H1 (cell line): ENCODE measurements at regions not wholly inside any gene's neighbourhood (a gene's known extent, or its start where the extent isn't known, plus 50 kb on each side); places are given as distances from the start of the nearest gene placed in this dataset.

Experiments used
- CTCF ChIA-PET: fragments of 300-600 bp; sonication (Branson Sonifier 250); formaldehyde crosslinking; loops from one replicate; lab custom pipeline; 2021; ENCODE audit not compliant: partially characterized antibody; lab: Charles Lee
- POLR2A ChIA-PET: fragments of 300-600 bp; sonication (Branson Sonifier 250); formaldehyde crosslinking; loops from one replicate; lab custom pipeline; 2021; ENCODE audit warnings: inconsistent platforms; ENCODE audit not compliant: partially characterized antibody; lab: Charles Lee
- DNase-seq, 2 experiments: peaks; one replicate each; pipeline versions ENCODE4 v3.0.0 to v3.0.0-alpha.2; 2010 to 2022; ENCODE audit warnings: low spot score in 2 of 2, low read depth in 1 of 2, mixed read lengths in 1 of 2
- FAIRE-seq: peaks from 2 replicates; lab custom pipeline; 2011; peaks lifted over from hg19 to GRCh38; lab: Jason Lieb, UNC
- H2AFZ ChIP-seq: 2 replicates; pipeline ENCODE4 v1.8.1; 2012; ENCODE audit warnings: low read length, inconsistent platforms
- H2AK5ac ChIP-seq: 2 replicates; pipeline ENCODE4 v1.6.1; 2013; ENCODE audit warnings: low read depth, low read length
- H2BK120ac ChIP-seq: replicated peaks from 2 replicates; pipeline ENCODE3; 2013; ENCODE audit warnings: low read depth, low read length, inconsistent platforms
- H2BK12ac ChIP-seq: 2 replicates; pipeline ENCODE4 v1.6.1; 2013; ENCODE audit warnings: low read depth, low read length
- H2BK15ac ChIP-seq: 2 replicates; pipeline ENCODE4 v1.6.1; 2013; ENCODE audit warnings: low read length
- H2BK20ac ChIP-seq: 2 replicates; pipeline ENCODE4 v1.6.1; 2013; ENCODE audit warnings: low read length
- H2BK5ac ChIP-seq: 2 replicates; pipeline ENCODE4 v1.6.1; 2013; ENCODE audit warnings: low read depth, low read length
- H3K14ac ChIP-seq: 2 replicates; pipeline ENCODE4 v1.6.1; 2013; ENCODE audit warnings: inconsistent platforms; ENCODE audit not compliant: insufficient read length
- H3K18ac ChIP-seq: 2 replicates; pipeline ENCODE4 v1.6.1; 2013; ENCODE audit warnings: low read length; ENCODE audit errors: extremely low read depth
- H3K23ac ChIP-seq: 2 replicates; pipeline ENCODE4 v1.6.1; 2013; ENCODE audit warnings: inconsistent platforms; ENCODE audit not compliant: insufficient read length
- H3K23me2 ChIP-seq: 2 replicates; pipeline ENCODE4 v1.6.1; 2013; ENCODE audit warnings: low read depth, low read length
- H3K27ac ChIP-seq: 2 replicates; pipeline ENCODE4 v1.6.1; 2011; ENCODE audit warnings: low read depth, low read length, inconsistent platforms
- H3K27me3 ChIP-seq, 4 experiments: replicated peaks in 1 of 4; 1 replicate in 1 of 4; 2 replicates in 3 of 4; pipeline versions ENCODE4 v1.6.1 to v1.8.1; 2011 to 2013; ENCODE audit warnings: low read length in 3 of 4, mild to moderate bottlenecking in 3 of 4, inconsistent platforms in 2 of 4, mixed read lengths in 2 of 4, moderate library complexity in 1 of 4; ENCODE audit not compliant: control insufficient read depth in 3 of 4, insufficient read depth in 3 of 4; ENCODE audit errors: extremely low read depth in 1 of 4
- H3K36me3 ChIP-seq, 4 experiments: 2 replicates each; pipeline versions ENCODE4 v1.6.1 to v1.8.1; 2011 to 2013; ENCODE audit warnings: mild to moderate bottlenecking in 4 of 4, low read length in 3 of 4, moderate library complexity in 2 of 4, control low read depth in 1 of 4, inconsistent platforms in 1 of 4; ENCODE audit not compliant: insufficient read depth in 4 of 4, control insufficient read depth in 2 of 4
- H3K4ac ChIP-seq: replicated peaks from 2 replicates; pipeline ENCODE3; 2013; ENCODE audit warnings: low read length, low read depth, mixed read lengths, inconsistent platforms; ENCODE audit not compliant: insufficient read length
- H3K4me1 ChIP-seq, 4 experiments: replicated peaks in 1 of 4; 1 replicate in 1 of 4; 2 replicates in 3 of 4; pipeline versions ENCODE4 v1.6.1 to v1.8.1; 2011 to 2013; ENCODE audit warnings: low read length in 3 of 4, inconsistent platforms in 2 of 4, mixed read lengths in 1 of 4; ENCODE audit not compliant: insufficient read depth in 4 of 4, control insufficient read depth in 3 of 4
- H3K4me2 ChIP-seq, 2 experiments: 2 replicates each; pipeline versions ENCODE4 v1.6.1 to v1.8.1; 2011 to 2013; ENCODE audit warnings: low read depth in 2 of 2, low read length in 2 of 2, control low read depth in 1 of 2, inconsistent platforms in 1 of 2, mild to moderate bottlenecking in 1 of 2; ENCODE audit not compliant: insufficient read depth in 1 of 2
- H3K4me3 ChIP-seq, 4 experiments: fragments of 200-600, 300-600 bp in 1 of 4; sonication (generic), shearing (Covaris generic), sonication (Bioruptor Twin) in 1 of 4; 2 replicates each; pipeline versions ENCODE4 v1.5.1 to v1.8.1; 2011 to 2016; ENCODE audit warnings: low read length in 4 of 4, low read depth in 3 of 4, control low read depth in 2 of 4, inconsistent platforms in 2 of 4, mild to moderate bottlenecking in 2 of 4, mixed read lengths in 1 of 4, moderate library complexity in 1 of 4; ENCODE audit not compliant: insufficient read depth in 2 of 4; ENCODE audit errors: extremely low read depth in 1 of 4
- H3K56ac ChIP-seq: replicated peaks from 2 replicates; pipeline ENCODE3; 2013; ENCODE audit warnings: low read depth, mild to moderate bottlenecking, mixed read lengths, low read length, inconsistent platforms; ENCODE audit not compliant: insufficient read length
- H3K79me1 ChIP-seq: 2 replicates; pipeline ENCODE4 v1.6.1; 2013; ENCODE audit warnings: low read depth, low read length, control low read depth
- H3K79me2 ChIP-seq, 2 experiments: 2 replicates each; pipeline versions ENCODE4 v1.6.1 to v1.8.1; 2012 to 2013; ENCODE audit warnings: low read length in 2 of 2, mild to moderate bottlenecking in 2 of 2, inconsistent platforms in 1 of 2; ENCODE audit not compliant: insufficient read depth in 2 of 2, control insufficient read depth in 1 of 2
- H3K9ac ChIP-seq, 4 experiments: replicated peaks in 1 of 4; 1 replicate in 1 of 4; 2 replicates in 3 of 4; pipeline versions ENCODE4 v1.6.1 to v1.8.1; 2011 to 2013; ENCODE audit warnings: low read depth in 3 of 4, low read length in 3 of 4, control low read depth in 2 of 4, mild to moderate bottlenecking in 2 of 4, moderate library complexity in 2 of 4, inconsistent platforms in 1 of 4; ENCODE audit errors: extremely low read depth in 1 of 4
- H3K9me3 ChIP-seq, 2 experiments: 2 replicates each; pipeline versions ENCODE4 v1.6.1 to v1.8.1; 2012 to 2013; ENCODE audit warnings: mild to moderate bottlenecking in 2 of 2, moderate library complexity in 2 of 2, control low read depth in 1 of 2, inconsistent platforms in 1 of 2, low read depth in 1 of 2, low read length in 1 of 2, mixed read lengths in 1 of 2; ENCODE audit not compliant: insufficient read depth in 2 of 2
- H4K20me1 ChIP-seq, 2 experiments: replicated peaks in 1 of 2; 2 replicates each; pipeline versions ENCODE3 to v1.8.1; 2011 to 2013; ENCODE audit warnings: inconsistent platforms in 2 of 2, low read length in 2 of 2, mild to moderate bottlenecking in 1 of 2; ENCODE audit not compliant: insufficient read depth in 2 of 2, control insufficient read depth in 1 of 2
- H4K5ac ChIP-seq: 2 replicates; pipeline ENCODE4 v1.6.1; 2013; ENCODE audit warnings: low read length, low read depth, mixed read lengths, inconsistent platforms; ENCODE audit not compliant: insufficient read length
- H4K8ac ChIP-seq: 2 replicates; pipeline ENCODE4 v1.8.0; 2013; ENCODE audit warnings: mild to moderate bottlenecking, moderate library complexity, low read length, inconsistent platforms; ENCODE audit not compliant: insufficient read depth; ENCODE audit errors: extremely low read depth
- H4K91ac ChIP-seq: replicated peaks from 2 replicates; pipeline ENCODE3; 2013; ENCODE audit warnings: low read length, mixed read lengths, inconsistent platforms; ENCODE audit not compliant: insufficient read length
- CEBPB ChIP-seq: IDR thresholded peaks from 2 replicates; pipeline ENCODE4 v1.6.1; 2012; ENCODE audit warnings: low read depth, low read length
- CHD1 ChIP-seq: IDR thresholded peaks from 2 replicates; pipeline ENCODE4 v1.6.1; 2012; ENCODE audit warnings: low read depth, low read length, improper control_type of control experiment
- CHD2 ChIP-seq: IDR thresholded peaks from 2 replicates; pipeline ENCODE4 v1.6.1; 2012; ENCODE audit warnings: low read length, improper control_type of control experiment
- KDM4A ChIP-seq: IDR thresholded peaks from one replicate; pipeline ENCODE4 v1.7.1; 2012; ENCODE audit warnings: low read depth, mild to moderate bottlenecking, moderate library complexity, low read length, inconsistent platforms; ENCODE audit not compliant: severe bottlenecking
- KDM5A ChIP-seq: fragments of 200-600 bp; IDR thresholded peaks from 2 replicates; pipeline ENCODE4 v1.7.1; 2012; ENCODE audit warnings: mild to moderate bottlenecking, low read length, inconsistent platforms, mixed read lengths
- NRF1 ChIP-seq: IDR thresholded peaks from 2 replicates; pipeline ENCODE4 v1.6.1; 2011; ENCODE audit warnings: mild to moderate bottlenecking, low read depth, low read length, improper control_type of control experiment
- POLR2A ChIP-seq, 2 experiments: IDR thresholded peaks; 1 replicate in 1 of 2; 2 replicates in 1 of 2; pipeline ENCODE4 v1.6.1; 2011; ENCODE audit warnings: low read depth in 2 of 2, low read length in 2 of 2, mild to moderate bottlenecking in 2 of 2; ENCODE audit errors: control extremely low read depth in 1 of 2
- RFX5 ChIP-seq: IDR thresholded peaks from 2 replicates; pipeline ENCODE4 v1.6.1; 2011; ENCODE audit warnings: low read depth, low read length, improper control_type of control experiment, borderline replicate concordance
- RNF2 ChIP-seq: fragments of 200-900, 300-1000 bp; sonication (generic); IDR thresholded peaks from 2 replicates; pipeline ENCODE4 v1.7.1; 2016; ENCODE audit warnings: borderline replicate concordance, low read depth, mild to moderate bottlenecking, antibody characterized with exemption, low read length; ENCODE audit not compliant: poor library complexity, severe bottlenecking; ENCODE audit errors: missing control alignments
- SIX5 ChIP-seq: IDR thresholded peaks from 2 replicates; pipeline ENCODE4 v1.6.1; 2011; ENCODE audit warnings: mild to moderate bottlenecking, low read depth, low read length
- ZNF274 ChIP-seq: IDR thresholded peaks from 2 replicates; pipeline ENCODE4 v1.7.0; 2012; ENCODE audit warnings: low read length, borderline replicate concordance; ENCODE audit errors: extremely low read depth
- WGBS, 2 experiments: shearing (Covaris generic) in 1 of 2; methylation state at CpG; one replicate each; pipeline versions ENCODE4 v1.1.6 to v1.1.7; 2013 to 2015; ENCODE audit warnings: low lambda C conversion rate in 2 of 2, mixed read lengths in 2 of 2, inconsistent platforms in 1 of 2, low coverage in 1 of 2, missing lambda C conversion rate in 1 of 2; ENCODE audit not compliant: insufficient replicate concordance in 2 of 2, insufficient coverage in 1 of 2, insufficient read length in 1 of 2; ENCODE audit errors: extremely low coverage in 1 of 2, missing lambda C conversion rate in 1 of 2; 5-methylcytosine and 5-hydroxymethylcytosine counted together
- TF ChIP-seq, protein P1 (sequence below): IDR thresholded peaks from 2 replicates; pipeline ENCODE4 v1.6.1; 2011; ENCODE audit warnings: low read length, improper control_type of control experiment

DNA sequence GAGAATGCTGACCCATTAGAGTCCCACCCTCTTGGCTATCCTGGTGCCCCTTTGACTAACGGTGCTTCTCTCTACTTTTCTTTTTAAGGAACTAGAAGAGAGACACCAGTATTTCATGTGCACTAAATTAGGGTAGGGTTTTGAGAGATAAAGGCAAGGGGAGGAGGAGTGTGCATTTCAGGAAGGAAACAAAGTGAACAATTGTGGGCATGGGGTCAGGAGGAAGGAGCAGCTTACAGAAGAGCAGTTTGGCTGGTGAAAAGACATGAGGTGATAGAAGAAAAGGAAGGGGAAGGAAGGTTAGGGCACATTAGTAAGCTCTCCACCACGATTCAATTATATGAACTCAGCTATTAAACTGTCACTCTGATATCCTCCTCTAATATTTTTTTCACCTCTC is 105.8 kb upstream of the CTAGE1 start:
- no peak overlapping the region for H3K14ac ChIP-seq
- H3K4me1 ChIP-seq, result no peaks in the 10 kb centered on the region
- H2BK5ac ChIP-seq, result no peak overlapping the region
- DNase-seq (no peak), FAIRE-seq (no peak)
- TF ChIP-seq CHD2, result no peak
- no peak for TF ChIP-seq CEBPB
- TF ChIP-seq CHD1, result no peak
- no peak for TF ChIP-seq KDM4A
- TF ChIP-seq, protein P1, sequence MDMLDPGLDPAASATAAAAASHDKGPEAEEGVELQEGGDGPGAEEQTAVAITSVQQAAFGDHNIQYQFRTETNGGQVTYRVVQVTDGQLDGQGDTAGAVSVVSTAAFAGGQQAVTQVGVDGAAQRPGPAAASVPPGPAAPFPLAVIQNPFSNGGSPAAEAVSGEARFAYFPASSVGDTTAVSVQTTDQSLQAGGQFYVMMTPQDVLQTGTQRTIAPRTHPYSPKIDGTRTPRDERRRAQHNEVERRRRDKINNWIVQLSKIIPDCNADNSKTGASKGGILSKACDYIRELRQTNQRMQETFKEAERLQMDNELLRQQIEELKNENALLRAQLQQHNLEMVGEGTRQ, result no peak
- TF ChIP-seq RNF2, result no peak
- TF ChIP-seq SIX5, result no peak
- no peak for TF ChIP-seq RFX5
- no peak for TF ChIP-seq POLR2A (IDR thresholded peaks at IDR 0.05; ENCODE audit: control extremely low read depth in 1 of 2, low read depth in 2 of 2, low read length in 2 of 2)
- no peak for TF ChIP-seq KDM5A
- TF ChIP-seq ZNF274, result no peak
- no peak for TF ChIP-seq NRF1
- ChIA-PET POLR2A (no interaction called here), CTCF (no interaction called here)
- no peak overlapping the region for H2BK12ac ChIP-seq
- no peak overlapping the region for H3K4ac ChIP-seq
- H3K56ac ChIP-seq, result no peak overlapping the region
- H3K79me1 ChIP-seq, result no peaks in the 10 kb centered on the region
- H2AFZ ChIP-seq, result no peak overlapping the region
- no peaks in the 10 kb centered on the region for H3K23me2 ChIP-seq
- H3K9me3 ChIP-seq, result no peaks in the 10 kb centered on the region
- no peak overlapping the region for H3K4me3 ChIP-seq
- H4K20me1 ChIP-seq, result no peaks in the 10 kb centered on the region
- no peak overlapping the region for H3K18ac ChIP-seq
- no peak overlapping the region for H3K4me2 ChIP-seq
- no peak overlapping the region for H2AK5ac ChIP-seq
- H4K8ac ChIP-seq, result no peak overlapping the region
- H2BK20ac ChIP-seq, result no peak overlapping the region
- H4K5ac ChIP-seq, result no peak overlapping the region
- no peak overlapping the region for H4K91ac ChIP-seq
- no peak overlapping the region for H3K23ac ChIP-seq
- no peak overlapping the region for H2BK15ac ChIP-seq
- no peak overlapping the region for H3K27ac ChIP-seq
- H3K27me3 ChIP-seq, result no peaks in the 10 kb centered on the region
- H3K9ac ChIP-seq, result no peak overlapping the region
- H3K36me3 ChIP-seq, result no peaks in the 10 kb centered on the region
- 93% methylated on average over 2 of the region's 2 CpGs; no CpG with 5 or more reads in 1 of the 2 experiments for WGBS, 2 experiments
- no peaks in the 10 kb centered on the region for H3K79me2 ChIP-seq
- H2BK120ac ChIP-seq, result no peak overlapping the region
